HCT116 (cell line): ENCODE measurements at regions not wholly inside any gene's neighbourhood (a gene's known extent, or its start where the extent isn't known, plus 50 kb on each side); places are given as distances from the start of the nearest gene placed in this dataset.

ENCODE experiments used
- CEBPB ChIP-seq: IDR thresholded peaks from 2 replicates; pipeline ENCODE4 v1.6.1; 2012; ENCODE audit warnings: low read depth
- CTCF ChIP-seq, 3 experiments: fragments of 200-600 bp in 1 of 3; sonication (generic) in 1 of 3; IDR thresholded peaks in 2 of 3; conservative IDR thresholded peaks in 1 of 3; 2 replicates each; pipeline ENCODE4 v1.5.1; 2012 to 2017; ENCODE audit warnings: low read depth in 2 of 3, low read length in 2 of 3, antibody characterized with exemption in 1 of 3, borderline replicate concordance in 1 of 3, control low read depth in 1 of 3, mild to moderate bottlenecking in 1 of 3, mixed read lengths in 1 of 3, mixed run types in 1 of 3, moderate library complexity in 1 of 3; ENCODE audit not compliant: insufficient read depth in 1 of 3
- EZH2 ChIP-seq: fragments of 200-600 bp; sonication (generic); IDR thresholded peaks from 2 replicates; pipeline ENCODE4 v1.6.1; 2017; ENCODE audit warnings: antibody characterized with exemption, mixed run types
- EZH2phosphoT487 ChIP-seq: fragments of 200-600 bp; IDR thresholded peaks from 2 replicates; pipeline ENCODE4 v1.6.1; 2018; ENCODE audit warnings: antibody characterized with exemption, borderline replicate concordance
- JUND ChIP-seq: IDR thresholded peaks from 2 replicates; pipeline ENCODE4 v1.6.1; 2012
- POLR2A ChIP-seq: IDR thresholded peaks from 2 replicates; pipeline ENCODE4 v1.7.0; 2011; ENCODE audit warnings: borderline replicate concordance; ENCODE audit not compliant: insufficient read depth, insufficient read length; ENCODE audit errors: extremely low read depth
- POLR2AphosphoS5 ChIP-seq: IDR thresholded peaks from 2 replicates; pipeline ENCODE4 v1.6.1; 2011; ENCODE audit warnings: mild to moderate bottlenecking, low read depth, low read length, moderate library complexity
- RAD21 ChIP-seq: IDR thresholded peaks from 2 replicates; pipeline ENCODE4 v1.6.1; 2012; ENCODE audit warnings: low read depth, mild to moderate bottlenecking
- REST ChIP-seq: IDR thresholded peaks from 2 replicates; pipeline ENCODE4 v1.6.1; 2012; ENCODE audit warnings: low read depth
- SIN3A ChIP-seq: IDR thresholded peaks from 2 replicates; pipeline ENCODE4 v1.6.1; 2012; ENCODE audit warnings: low read depth
- YY1 ChIP-seq: IDR thresholded peaks from 2 replicates; pipeline ENCODE4 v1.6.1; 2011; ENCODE audit warnings: low read length, low read depth, moderate library complexity, mild to moderate bottlenecking; ENCODE audit not compliant: insufficient replicate concordance; ENCODE audit errors: extremely low read depth
- TF ChIP-seq, protein P1 (sequence below): IDR thresholded peaks from 2 replicates; pipeline ENCODE4 v1.6.1; 2011; ENCODE audit warnings: mild to moderate bottlenecking, low read length, moderate library complexity; ENCODE audit not compliant: insufficient replicate concordance; ENCODE audit errors: extremely low read depth
- TF ChIP-seq, protein P2 (sequence below): IDR thresholded peaks from 2 replicates; pipeline ENCODE4 v1.6.1; 2012

DNA sequence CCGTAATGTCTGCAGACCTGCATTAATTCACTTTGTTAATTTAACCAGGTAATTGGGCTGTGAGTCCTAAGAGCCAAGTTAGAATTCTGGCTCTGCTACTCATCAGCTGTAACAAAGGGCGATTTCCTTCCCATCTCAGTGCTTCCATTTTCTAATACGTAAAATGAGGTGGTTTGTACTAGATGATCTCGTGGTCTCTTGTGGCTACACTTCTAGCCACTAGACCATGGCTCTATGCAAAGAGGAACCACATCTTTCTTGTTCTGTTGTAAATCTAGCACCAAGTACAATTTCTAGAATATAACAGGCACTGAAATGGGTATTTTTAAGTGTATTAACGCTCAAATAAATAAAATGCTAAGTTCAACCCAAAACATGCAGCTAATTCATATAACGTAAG lies 174.4 kb upstream of the THBS1 start:
- TF ChIP-seq CTCF (IDR thresholded peaks at IDR 0.05 in 2 of 3, conservative IDR thresholded peaks at IDR 0.05 in 1 of 3; ENCODE audit: borderline replicate concordance in 1 of 3, insufficient read depth in 1 of 3, low read depth in 2 of 3, low read length in 2 of 3) (no peak), REST (no peak), POLR2A (no peak), EZH2 (no peak), EZH2phosphoT487 (no peak), RAD21 (no peak), SIN3A (no peak), POLR2AphosphoS5 (no peak), JUND (no peak), YY1 (no peak), CEBPB (no peak)
- TF ChIP-seq, protein P1, sequence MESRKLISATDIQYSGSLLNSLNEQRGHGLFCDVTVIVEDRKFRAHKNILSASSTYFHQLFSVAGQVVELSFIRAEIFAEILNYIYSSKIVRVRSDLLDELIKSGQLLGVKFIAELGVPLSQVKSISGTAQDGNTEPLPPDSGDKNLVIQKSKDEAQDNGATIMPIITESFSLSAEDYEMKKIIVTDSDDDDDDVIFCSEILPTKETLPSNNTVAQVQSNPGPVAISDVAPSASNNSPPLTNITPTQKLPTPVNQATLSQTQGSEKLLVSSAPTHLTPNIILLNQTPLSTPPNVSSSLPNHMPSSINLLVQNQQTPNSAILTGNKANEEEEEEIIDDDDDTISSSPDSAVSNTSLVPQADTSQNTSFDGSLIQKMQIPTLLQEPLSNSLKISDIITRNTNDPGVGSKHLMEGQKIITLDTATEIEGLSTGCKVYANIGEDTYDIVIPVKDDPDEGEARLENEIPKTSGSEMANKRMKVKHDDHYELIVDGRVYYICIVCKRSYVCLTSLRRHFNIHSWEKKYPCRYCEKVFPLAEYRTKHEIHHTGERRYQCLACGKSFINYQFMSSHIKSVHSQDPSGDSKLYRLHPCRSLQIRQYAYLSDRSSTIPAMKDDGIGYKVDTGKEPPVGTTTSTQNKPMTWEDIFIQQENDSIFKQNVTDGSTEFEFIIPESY, result no peak
- TF ChIP-seq, protein P2, sequence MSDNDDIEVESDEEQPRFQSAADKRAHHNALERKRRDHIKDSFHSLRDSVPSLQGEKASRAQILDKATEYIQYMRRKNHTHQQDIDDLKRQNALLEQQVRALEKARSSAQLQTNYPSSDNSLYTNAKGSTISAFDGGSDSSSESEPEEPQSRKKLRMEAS, result no peak
